IMR-90 (cell line): ENCODE measurements at regions not wholly inside any gene's neighbourhood (a gene's known extent, or its start where the extent isn't known, plus 50 kb on each side); places are given as distances from the start of the nearest gene placed in this dataset.

Experiments
- ATAC-seq: fragments of 200-7000 bp; cut with Tn5 transposase; 2 replicates; pipeline ENCODE4 v1.9.1; 2020; ENCODE audit warnings: low read depth, mild to moderate bottlenecking, moderate library complexity
- BruUV-seq: library from RNA; stranded (reverse); fragments of 400-500 nt; replicated peaks from 2 replicates; lab custom pipeline; 2021; lab: Mats Ljungman, UMichigan
- CTCF ChIA-PET: fragments of 300-600 bp; formaldehyde crosslinking; extraction: SDS; loops from one replicate; lab custom pipeline; 2021; ENCODE audit warnings: antibody characterized with exemption; lab: Yijun Ruan, JAX
- POLR2A ChIA-PET: fragments of 300-600 bp; sonication (Branson Sonifier 250); formaldehyde crosslinking; loops from one replicate; lab custom pipeline; 2022; ENCODE audit warnings: antibody characterized with exemption; ENCODE audit not compliant: unreplicated experiment; lab: Charles Lee
- DNase-seq: peaks from one replicate; pipeline ENCODE4 v3.0.0; 2013
- H2AFZ ChIP-seq: replicated peaks from 2 replicates; pipeline ENCODE3; 2013; ENCODE audit warnings: low read length, mild to moderate bottlenecking; ENCODE audit not compliant: poor library complexity
- H2AK5ac ChIP-seq: 2 replicates; pipeline ENCODE4 v1.6.1; 2013; ENCODE audit warnings: low read depth, low read length, inconsistent platforms
- H2AK9ac ChIP-seq: replicated peaks from 2 replicates; pipeline ENCODE3; 2013; ENCODE audit warnings: mild to moderate bottlenecking, low read depth, low read length, moderate library complexity; ENCODE audit not compliant: poor library complexity
- H2BK120ac ChIP-seq: 2 replicates; pipeline ENCODE4 v1.6.1; 2013; ENCODE audit warnings: low read depth, low read length, inconsistent platforms
- H2BK15ac ChIP-seq: 3 replicates; pipeline ENCODE4 v1.6.1; 2013; ENCODE audit warnings: low read depth, low read length, inconsistent platforms
- H2BK20ac ChIP-seq: 2 replicates; pipeline ENCODE4 v1.6.1; 2013; ENCODE audit warnings: low read depth, mild to moderate bottlenecking, inconsistent platforms, low read length, moderate library complexity
- H2BK5ac ChIP-seq: 2 replicates; pipeline ENCODE4 v1.6.1; 2013; ENCODE audit warnings: mild to moderate bottlenecking, low read depth, low read length, inconsistent platforms; ENCODE audit not compliant: poor library complexity, severe bottlenecking
- H3K14ac ChIP-seq: replicated peaks from 2 replicates; pipeline ENCODE4 v1.6.1; 2013; ENCODE audit warnings: low read depth, low read length, inconsistent platforms
- H3K18ac ChIP-seq: 2 replicates; pipeline ENCODE4 v1.6.1; 2013; ENCODE audit warnings: low read depth, low read length, control low read depth
- H3K23ac ChIP-seq: 2 replicates; pipeline ENCODE4 v1.6.1; 2013; ENCODE audit warnings: low read depth, low read length, inconsistent platforms
- H3K27ac ChIP-seq: 2 replicates; pipeline ENCODE4 v1.5.1; 2013; ENCODE audit warnings: mild to moderate bottlenecking, control low read depth, low read length; ENCODE audit not compliant: insufficient read depth
- H3K27me3 ChIP-seq: 2 replicates; pipeline ENCODE4 v1.6.1; 2013; ENCODE audit warnings: low read length; ENCODE audit not compliant: control insufficient read depth, insufficient read depth
- H3K36me3 ChIP-seq: 2 replicates; pipeline ENCODE4 v1.6.1; 2013; ENCODE audit warnings: low read length, mixed read lengths; ENCODE audit not compliant: control insufficient read depth, insufficient read depth
- H3K4ac ChIP-seq: 2 replicates; pipeline ENCODE4 v1.6.1; 2013; ENCODE audit warnings: low read depth, low read length, inconsistent platforms
- H3K4me1 ChIP-seq: 2 replicates; pipeline ENCODE4 v1.6.1; 2013; ENCODE audit warnings: low read length, mixed read lengths; ENCODE audit not compliant: control insufficient read depth, insufficient read depth
- H3K4me2 ChIP-seq: 2 replicates; pipeline ENCODE4 v1.6.1; 2013; ENCODE audit warnings: low read depth, mild to moderate bottlenecking, control low read depth, low read length, moderate library complexity
- H3K4me3 ChIP-seq: 2 replicates; pipeline ENCODE4 v1.5.1; 2013; ENCODE audit warnings: low read depth, mild to moderate bottlenecking, control low read depth, low read length, moderate library complexity; ENCODE audit not compliant: insufficient read depth
- H3K56ac ChIP-seq: 2 replicates; pipeline ENCODE4 v1.6.1; 2013; ENCODE audit warnings: low read length, inconsistent platforms; ENCODE audit not compliant: insufficient read depth; ENCODE audit errors: extremely low read depth
- H3K79me1 ChIP-seq, 2 experiments: 2 replicates each; pipeline ENCODE4 v1.6.1; 2013; ENCODE audit warnings: low read length in 2 of 2, inconsistent platforms in 1 of 2, low read depth in 1 of 2
- H3K9ac ChIP-seq: 2 replicates; pipeline ENCODE4 v1.6.1; 2013; ENCODE audit warnings: low read depth, low read length, control low read depth
- H3K9me1 ChIP-seq: 2 replicates; pipeline ENCODE4 v1.6.1; 2013; ENCODE audit warnings: low read length, inconsistent platforms; ENCODE audit not compliant: insufficient read depth
- H3K9me3 ChIP-seq: 2 replicates; pipeline ENCODE4 v1.6.1; 2013; ENCODE audit warnings: low read length; ENCODE audit not compliant: control insufficient read depth, insufficient read depth
- H4K20me1 ChIP-seq: 2 replicates; pipeline ENCODE4 v1.6.1; 2013; ENCODE audit warnings: low read length, inconsistent platforms; ENCODE audit not compliant: insufficient read depth
- H4K5ac ChIP-seq: 2 replicates; pipeline ENCODE4 v1.6.1; 2013; ENCODE audit warnings: mild to moderate bottlenecking, low read depth, low read length, control low read depth
- H4K8ac ChIP-seq, 2 experiments: 2 replicates each; pipeline ENCODE4 v1.6.1; 2013; ENCODE audit warnings: low read depth in 2 of 2, low read length in 2 of 2, control low read depth in 1 of 2, inconsistent platforms in 1 of 2
- H4K91ac ChIP-seq: 2 replicates; pipeline ENCODE4 v1.6.1; 2013; ENCODE audit warnings: low read depth, low read length, inconsistent platforms; ENCODE audit not compliant: insufficient read depth
- CHD1 ChIP-seq: IDR thresholded peaks from 2 replicates; pipeline ENCODE4 v1.6.1; 2012; ENCODE audit warnings: low read depth, low read length, improper control_type of control experiment
- MAFK ChIP-seq: IDR thresholded peaks from 2 replicates; pipeline ENCODE4 v1.6.1; 2012; ENCODE audit warnings: low read depth, low read length, improper control_type of control experiment
- MXI1 ChIP-seq: IDR thresholded peaks from 2 replicates; pipeline ENCODE4 v1.6.1; 2012; ENCODE audit warnings: low read depth, mild to moderate bottlenecking, low read length, moderate library complexity, borderline replicate concordance
- POLR2A ChIP-seq: IDR thresholded peaks from 2 replicates; pipeline ENCODE4 v1.6.1; 2012; ENCODE audit warnings: mild to moderate bottlenecking, low read depth, low read length
- RAD21 ChIP-seq: IDR thresholded peaks from 2 replicates; pipeline ENCODE4 v1.6.1; 2012; ENCODE audit warnings: low read length, improper control_type of control experiment
- WGBS, 2 experiments: methylation state at CpG; one replicate each; pipeline versions ENCODE4 v1.1.5 to v1.1.7; 2013; ENCODE audit warnings: missing lambda C conversion rate in 2 of 2; ENCODE audit not compliant: insufficient read length in 1 of 2; ENCODE audit errors: extremely low coverage in 2 of 2; 5-methylcytosine and 5-hydroxymethylcytosine counted together
- dilution Hi-C: fragments of 300-500 bp; cut with HindIII; formaldehyde crosslinking; loops from one replicate; pipeline ENCODE4 v1.14.3; 2018; ENCODE audit warnings: low sequenced_read_pairs; ENCODE audit not compliant: unreplicated experiment
- in situ Hi-C: fragments of 300-500 bp; cut with MboI; formaldehyde crosslinking; loops from 3 replicates; pipeline ENCODE4 v1.14.3; 2019; ENCODE audit warnings: low sequenced_read_pairs, inconsistent platforms, mixed read lengths
- intact Hi-C: fragments of 100-400 bp; cut with micrococcal nuclease; formaldehyde crosslinking; loops from 2 replicates; pipeline ENCODE4 v1.10.0; 2022
- TF ChIP-seq, protein P1 (sequence below): conservative IDR thresholded peaks from 2 replicates; pipeline ENCODE4 v1.5.1; 2012; ENCODE audit warnings: mild to moderate bottlenecking, low read depth, low read length, improper control_type of control experiment

DNA sequence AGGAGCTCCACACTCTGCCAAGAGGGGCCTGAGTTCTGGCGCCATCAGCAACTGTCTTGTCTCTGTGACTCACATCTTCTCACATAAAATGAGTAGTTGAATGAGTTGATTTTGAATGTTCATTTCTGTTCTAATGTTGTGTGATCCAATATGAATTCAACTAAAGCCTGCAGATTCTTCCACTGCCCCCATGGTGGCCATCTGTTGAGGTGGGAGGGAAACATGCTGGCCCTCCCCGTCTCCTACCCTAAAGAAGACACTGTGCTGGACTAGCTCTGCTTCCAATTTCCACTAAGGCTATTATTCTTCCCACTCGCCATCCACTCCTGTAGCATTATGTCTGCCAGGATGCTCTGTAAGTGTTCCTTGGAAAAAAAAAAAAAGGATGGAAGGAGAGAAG is 555.6 kb upstream of the LARGE1 start:
- H3K4me1 ChIP-seq: no peaks in the 10 kb centered on the region
- H3K4me3 ChIP-seq: no peak overlapping the region
- H2AK9ac ChIP-seq: no peak overlapping the region
- no peak overlapping the region for H4K5ac ChIP-seq
- H4K91ac ChIP-seq: no peak overlapping the region
- H3K23ac ChIP-seq: no peak overlapping the region
- in situ Hi-C loops: no loop called here
- H3K9me3 ChIP-seq: peaks cover 22% of the 10 kb centered on the region
- dilution Hi-C loops: no loop called here
- H4K8ac ChIP-seq: no peak overlapping the region
- no peaks in the 10 kb centered on the region for H3K27me3 ChIP-seq
- no peak overlapping the region for H2AK5ac ChIP-seq
- POLR2A ChIA-PET: no interaction called here
- no peak overlapping the region for H3K9ac ChIP-seq
- H3K79me1 ChIP-seq: no peaks in the 10 kb centered on the region
- intact Hi-C loops: no loop called here
- no peak overlapping the region for H3K18ac ChIP-seq
- no peak overlapping the region for H3K56ac ChIP-seq
- no peak for TF ChIP-seq MAFK
- no peak for TF ChIP-seq CHD1
- TF ChIP-seq MXI1: no peak
- TF ChIP-seq, protein P1, sequence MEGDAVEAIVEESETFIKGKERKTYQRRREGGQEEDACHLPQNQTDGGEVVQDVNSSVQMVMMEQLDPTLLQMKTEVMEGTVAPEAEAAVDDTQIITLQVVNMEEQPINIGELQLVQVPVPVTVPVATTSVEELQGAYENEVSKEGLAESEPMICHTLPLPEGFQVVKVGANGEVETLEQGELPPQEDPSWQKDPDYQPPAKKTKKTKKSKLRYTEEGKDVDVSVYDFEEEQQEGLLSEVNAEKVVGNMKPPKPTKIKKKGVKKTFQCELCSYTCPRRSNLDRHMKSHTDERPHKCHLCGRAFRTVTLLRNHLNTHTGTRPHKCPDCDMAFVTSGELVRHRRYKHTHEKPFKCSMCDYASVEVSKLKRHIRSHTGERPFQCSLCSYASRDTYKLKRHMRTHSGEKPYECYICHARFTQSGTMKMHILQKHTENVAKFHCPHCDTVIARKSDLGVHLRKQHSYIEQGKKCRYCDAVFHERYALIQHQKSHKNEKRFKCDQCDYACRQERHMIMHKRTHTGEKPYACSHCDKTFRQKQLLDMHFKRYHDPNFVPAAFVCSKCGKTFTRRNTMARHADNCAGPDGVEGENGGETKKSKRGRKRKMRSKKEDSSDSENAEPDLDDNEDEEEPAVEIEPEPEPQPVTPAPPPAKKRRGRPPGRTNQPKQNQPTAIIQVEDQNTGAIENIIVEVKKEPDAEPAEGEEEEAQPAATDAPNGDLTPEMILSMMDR: no peak
- TF ChIP-seq POLR2A: no peak
- TF ChIP-seq RAD21: no peak
- H3K27ac ChIP-seq: no peak overlapping the region
- BruUV-seq: no TSS peak
- H3K14ac ChIP-seq: no peak overlapping the region
- H3K4me2 ChIP-seq: no peak overlapping the region
- H2BK120ac ChIP-seq: no peak overlapping the region
- no peak overlapping the region for H2BK20ac ChIP-seq
- H2BK15ac ChIP-seq: no peak overlapping the region
- no peaks in the 10 kb centered on the region for H3K9me1 ChIP-seq
- ATAC-seq (no peak), DNase-seq (no peak)
- no CpG with 5 or more reads among the region's 3 CpGs for WGBS, 2 experiments
- CTCF ChIA-PET: no interaction called here
- H3K4ac ChIP-seq: no peak overlapping the region
- no peaks in the 10 kb centered on the region for H4K20me1 ChIP-seq
- H2AFZ ChIP-seq: no peak overlapping the region
- H2BK5ac ChIP-seq: no peak overlapping the region
- no peaks in the 10 kb centered on the region for H3K36me3 ChIP-seq
